ENCODE measurements at regions not wholly inside any gene's neighbourhood (a gene's known extent, or its start where the extent isn't known, plus 50 kb on each side); places are given as distances from the start of the nearest gene placed in this dataset.
"Not testable (repeated sequence)": the region's sequence is repeated elsewhere in the genome, so short reads cannot be mapped to it uniquely, and the experiment has no call there.

GRCh38 chr4:132132433-132132832, 1016.7 kb upstream of the PCDH10 start:
- WGBS (ENCODE audit: insufficient coverage), result no CpG with 5 or more reads among the region's 2 CpGs
- Histone ChIP-seq H3K27ac (ENCODE audit: low read length) (no peak overlapping the region), H3K36me3 (ENCODE audit: control insufficient read depth, insufficient read depth, low read length) (no peaks in the 10 kb centered on the region), H3K4me1 (ENCODE audit: control insufficient read depth, insufficient read depth, low read length) (no peaks in the 10 kb centered on the region), H3K9me3 (replicated peaks; ENCODE audit: control insufficient read depth, low read depth, low read length) (no peaks in the 10 kb centered on the region), H3K27me3 (ENCODE audit: control insufficient read depth, insufficient read depth, low read length) (no peaks in the 10 kb centered on the region), H3K4me3 (ENCODE audit: low read length) (no peak overlapping the region)
- DNase-seq, result no peak

GRCh38 chr4:132169660-132170059, 979.4 kb upstream of the PCDH10 start:
- 85% methylated on average over 2 of the region's 5 CpGs for WGBS (ENCODE audit: insufficient coverage)
- H3K9me3 ChIP-seq (replicated peaks; ENCODE audit: control insufficient read depth, low read depth, low read length), result no peaks in the 10 kb centered on the region
- H3K4me3 ChIP-seq (ENCODE audit: low read length), result no peak overlapping the region
- no peaks in the 10 kb centered on the region for H3K4me1 ChIP-seq (ENCODE audit: control insufficient read depth, insufficient read depth, low read length)
- no peak for DNase-seq
- H3K36me3 ChIP-seq (ENCODE audit: control insufficient read depth, insufficient read depth, low read length), result no peaks in the 10 kb centered on the region
- H3K27me3 ChIP-seq (ENCODE audit: control insufficient read depth, insufficient read depth, low read length), result no peaks in the 10 kb centered on the region
- no peak overlapping the region for H3K27ac ChIP-seq (ENCODE audit: low read length)

GRCh38 chr4:132180020-132180427, 969.1 kb upstream of the PCDH10 start:
- Histone ChIP-seq H3K36me3 (ENCODE audit: control insufficient read depth, insufficient read depth, low read length) (no peaks in the 10 kb centered on the region), H3K9me3 (replicated peaks; ENCODE audit: control insufficient read depth, low read depth, low read length) (peaks cover 2% of the 10 kb centered on the region), H3K4me3 (ENCODE audit: low read length) (no peak overlapping the region), H3K4me1 (ENCODE audit: control insufficient read depth, insufficient read depth, low read length) (no peaks in the 10 kb centered on the region), H3K27me3 (ENCODE audit: control insufficient read depth, insufficient read depth, low read length) (no peaks in the 10 kb centered on the region), H3K27ac (ENCODE audit: low read length) (no peak overlapping the region)
- no CpG with 5 or more reads among the region's 2 CpGs for WGBS (ENCODE audit: insufficient coverage)
- no peak for DNase-seq

- Histone ChIP-seq H3K27ac (ENCODE audit: low read length) (no peak overlapping the region), H3K4me1 (ENCODE audit: control insufficient read depth, insufficient read depth, low read length) (no peaks in the 10 kb centered on the region), H3K36me3 (ENCODE audit: control insufficient read depth, insufficient read depth, low read length) (no peaks in the 10 kb centered on the region), H3K4me3 (ENCODE audit: low read length) (no peak overlapping the region), H3K27me3 (ENCODE audit: control insufficient read depth, insufficient read depth, low read length) (no peaks in the 10 kb centered on the region), H3K9me3 (replicated peaks; ENCODE audit: control insufficient read depth, low read depth, low read length) (no peaks in the 10 kb centered on the region)
- no CpG with 5 or more reads among the region's 3 CpGs for WGBS (ENCODE audit: insufficient coverage)
- peak; percentile 76 for DNase-seq
These were observed 953.9 kb upstream of the PCDH10 start for GRCh38 chr4:132195176-132195575.

GRCh38 chr4:132203618-132204017, 945.5 kb upstream of the PCDH10 start:
- no peak overlapping the region for H3K4me3 ChIP-seq (ENCODE audit: low read length)
- H3K27ac ChIP-seq (ENCODE audit: low read length), result no peak overlapping the region
- H3K27me3 ChIP-seq (ENCODE audit: control insufficient read depth, insufficient read depth, low read length), result no peaks in the 10 kb centered on the region
- no peaks in the 10 kb centered on the region for H3K36me3 ChIP-seq (ENCODE audit: control insufficient read depth, insufficient read depth, low read length)
- H3K9me3 ChIP-seq (replicated peaks; ENCODE audit: control insufficient read depth, low read depth, low read length), result no peaks in the 10 kb centered on the region
- no peak for DNase-seq
- no CpG with 5 or more reads among the region's 2 CpGs for WGBS (ENCODE audit: insufficient coverage)
- H3K4me1 ChIP-seq (ENCODE audit: control insufficient read depth, insufficient read depth, low read length), result no peaks in the 10 kb centered on the region

- no peaks in the 10 kb centered on the region for H3K9me3 ChIP-seq (replicated peaks; ENCODE audit: control insufficient read depth, low read depth, low read length)
- no peaks in the 10 kb centered on the region for H3K36me3 ChIP-seq (ENCODE audit: control insufficient read depth, insufficient read depth, low read length)
- 100% methylated on average over 1 of the region's 2 CpGs for WGBS (ENCODE audit: insufficient coverage)
- no peak for DNase-seq
- no peaks in the 10 kb centered on the region for H3K4me1 ChIP-seq (ENCODE audit: control insufficient read depth, insufficient read depth, low read length)
- no peak overlapping the region for H3K4me3 ChIP-seq (ENCODE audit: low read length)
- no peaks in the 10 kb centered on the region for H3K27me3 ChIP-seq (ENCODE audit: control insufficient read depth, insufficient read depth, low read length)
- H3K27ac ChIP-seq (ENCODE audit: low read length), result no peak overlapping the region
These were observed 934.6 kb upstream of the PCDH10 start for GRCh38 chr4:132214519-132214918.

- H3K36me3 ChIP-seq (ENCODE audit: control insufficient read depth, insufficient read depth, low read length), result no peaks in the 10 kb centered on the region
- H3K4me3 ChIP-seq (ENCODE audit: low read length), result no peak overlapping the region
- H3K4me1 ChIP-seq (ENCODE audit: control insufficient read depth, insufficient read depth, low read length), result no peaks in the 10 kb centered on the region
- 60% methylated on average over 1 of the region's 1 CpG for WGBS (ENCODE audit: insufficient coverage)
- H3K9me3 ChIP-seq (replicated peaks; ENCODE audit: control insufficient read depth, low read depth, low read length), result no peaks in the 10 kb centered on the region
- H3K27ac ChIP-seq (ENCODE audit: low read length), result no peak overlapping the region
- no peak for DNase-seq
- no peaks in the 10 kb centered on the region for H3K27me3 ChIP-seq (ENCODE audit: control insufficient read depth, insufficient read depth, low read length)
These were observed 930.7 kb upstream of the PCDH10 start for GRCh38 chr4:132218406-132218805.

- no peaks in the 10 kb centered on the region for H3K36me3 ChIP-seq (ENCODE audit: control insufficient read depth, insufficient read depth, low read length)
- H3K9me3 ChIP-seq (replicated peaks; ENCODE audit: control insufficient read depth, low read depth, low read length), result no peaks in the 10 kb centered on the region
- no peak overlapping the region for H3K4me3 ChIP-seq (ENCODE audit: low read length)
- no peaks in the 10 kb centered on the region for H3K27me3 ChIP-seq (ENCODE audit: control insufficient read depth, insufficient read depth, low read length)
- WGBS (ENCODE audit: insufficient coverage), result 96% methylated on average over 5 of the region's 9 CpGs
- H3K4me1 ChIP-seq (ENCODE audit: control insufficient read depth, insufficient read depth, low read length), result no peaks in the 10 kb centered on the region
- DNase-seq, result no peak
- H3K27ac ChIP-seq (ENCODE audit: low read length), result no peak overlapping the region
These were observed 921.8 kb upstream of the PCDH10 start for GRCh38 chr4:132227151-132227856.

- H3K9me3 ChIP-seq (replicated peaks; ENCODE audit: control insufficient read depth, low read depth, low read length); H3K27ac ChIP-seq (ENCODE audit: low read length); H3K4me3 ChIP-seq (ENCODE audit: low read length); H3K27me3 ChIP-seq (ENCODE audit: control insufficient read depth, insufficient read depth, low read length); H3K36me3 ChIP-seq (ENCODE audit: control insufficient read depth, insufficient read depth, low read length); H3K4me1 ChIP-seq (ENCODE audit: control insufficient read depth, insufficient read depth, low read length): not testable (repeated sequence)
- WGBS (ENCODE audit: insufficient coverage), result 70% methylated on average over 9 of the region's 11 CpGs
- DNase-seq, result peak; percentile 6
These were observed 921.3 kb upstream of the PCDH10 start for GRCh38 chr4:132227857-132228165.

- Histone ChIP-seq H3K4me3 (ENCODE audit: low read length) (no peak overlapping the region), H3K4me1 (ENCODE audit: control insufficient read depth, insufficient read depth, low read length) (no peaks in the 10 kb centered on the region), H3K36me3 (ENCODE audit: control insufficient read depth, insufficient read depth, low read length) (no peaks in the 10 kb centered on the region), H3K9me3 (replicated peaks; ENCODE audit: control insufficient read depth, low read depth, low read length) (no peaks in the 10 kb centered on the region), H3K27ac (ENCODE audit: low read length) (no peak overlapping the region), H3K27me3 (ENCODE audit: control insufficient read depth, insufficient read depth, low read length) (no peaks in the 10 kb centered on the region)
- no peak for DNase-seq
These were observed 920.4 kb upstream of the PCDH10 start for GRCh38 chr4:132228676-132229075.

- no peak for DNase-seq
- Histone ChIP-seq H3K27ac (ENCODE audit: low read length) (no peak overlapping the region), H3K36me3 (ENCODE audit: control insufficient read depth, insufficient read depth, low read length) (no peaks in the 10 kb centered on the region), H3K4me1 (ENCODE audit: control insufficient read depth, insufficient read depth, low read length) (no peaks in the 10 kb centered on the region), H3K4me3 (ENCODE audit: low read length) (no peak overlapping the region), H3K27me3 (ENCODE audit: control insufficient read depth, insufficient read depth, low read length) (no peaks in the 10 kb centered on the region), H3K9me3 (replicated peaks; ENCODE audit: control insufficient read depth, low read depth, low read length) (no peaks in the 10 kb centered on the region)
- 81% methylated on average over 4 of the region's 6 CpGs for WGBS (ENCODE audit: insufficient coverage)
These were observed 919.1 kb upstream of the PCDH10 start for GRCh38 chr4:132230025-132230424.
